Gastrocnemius medialis (tissue), 4 donors: ENCODE measurements at regions not wholly inside any gene's neighbourhood (a gene's known extent, or its start where the extent isn't known, plus 50 kb on each side); places are given as distances from the start of the nearest gene placed in this dataset.

Source experiments
- CTCF ChIP-seq, 5 experiments: fragments of 450-650 bp in 3 of 5; fragments of 200-600 bp in 2 of 5; sonication (generic) in 2 of 5; IDR thresholded peaks in 4 of 5; conservative IDR thresholded peaks in 1 of 5; 1 replicate in 4 of 5; 2 replicates in 1 of 5; pipeline ENCODE4 v1.5.1; 2016 to 2019; ENCODE audit warnings: antibody characterized with exemption in 5 of 5, mild to moderate bottlenecking in 3 of 5, moderate library complexity in 3 of 5
- POLR2A ChIP-seq, 2 donors: fragments of 450-650 bp; IDR thresholded peaks; one replicate each; pipeline ENCODE4 v1.6.1; 2017; ENCODE audit warnings: antibody characterized with exemption in 2 of 2, mild to moderate bottlenecking in 2 of 2, moderate library complexity in 2 of 2

- no peak for TF ChIP-seq CTCF (IDR thresholded peaks at IDR 0.05 in 4 of 5, conservative IDR thresholded peaks at IDR 0.05 in 1 of 5)
- TF ChIP-seq POLR2A (IDR thresholded peaks at IDR 0.05) = no peak
Observed at GRCh38 chr22:47388778-47389177, 626.3 kb downstream of the TBC1D22A start.
